Heart left ventricle (tissue), 16 donors: ENCODE measurements at regions not wholly inside any gene's neighbourhood (a gene's known extent, or its start where the extent isn't known, plus 50 kb on each side); places are given as distances from the start of the nearest gene placed in this dataset.

Experiments
- ATAC-seq, 4 donors: fragments of 200-7000 bp; cut with Tn5 transposase; one replicate each; pipeline ENCODE4 v1.9.1; 2020 to 2022; ENCODE audit warnings: moderate library complexity in 4 of 4, mild to moderate bottlenecking in 3 of 4, moderate number of reproducible peaks in 1 of 4
- DNase-seq, 5 donors: peaks; one replicate each; pipeline ENCODE4 v3.0.0-alpha.2; 2020
- H3K27ac ChIP-seq, 12 donors: fragments of 200-600 bp; sonication (generic) in 4 of 12; one replicate each; pipeline versions ENCODE4 v1.5.0 to v1.8.0; 2016 to 2022; ENCODE audit warnings: mild to moderate bottlenecking in 2 of 12
- H3K27me3 ChIP-seq, 9 donors: fragments of 200-600 bp; sonication (generic) in 2 of 9; one replicate each; pipeline versions ENCODE4 v1.5.1 to v1.8.0; 2016 to 2022; ENCODE audit warnings: mild to moderate bottlenecking in 3 of 9
- H3K36me3 ChIP-seq, 9 donors: fragments of 200-600 bp; sonication (generic) in 2 of 9; one replicate each; pipeline versions ENCODE4 v1.5.0 to v1.8.0; 2018 to 2022; ENCODE audit warnings: mild to moderate bottlenecking in 2 of 9
- H3K4me1 ChIP-seq, 12 donors: fragments of 200-600 bp; sonication (generic) in 4 of 12; one replicate each; pipeline versions ENCODE4 v1.5.0 to v1.8.0; 2016 to 2022; ENCODE audit warnings: mild to moderate bottlenecking in 3 of 12
- H3K4me3 ChIP-seq, 12 donors: fragments of 200-600 bp; sonication (generic) in 4 of 12; one replicate each; pipeline versions ENCODE4 v1.5.0 to v1.8.0; 2017 to 2022; ENCODE audit warnings: mild to moderate bottlenecking in 9 of 12, moderate library complexity in 4 of 12
- H3K9me3 ChIP-seq, 12 donors: fragments of 200-600 bp; sonication (generic) in 4 of 12; one replicate each; pipeline versions ENCODE4 v1.5.0 to v1.8.0; 2016 to 2022; ENCODE audit warnings: mild to moderate bottlenecking in 1 of 12
- POLR2A ChIP-seq, 2 donors: fragments of 450-650 bp; IDR thresholded peaks; one replicate each; pipeline ENCODE4 v1.6.1; 2017; ENCODE audit warnings: antibody characterized with exemption in 2 of 2, mild to moderate bottlenecking in 2 of 2, moderate library complexity in 2 of 2
- WGBS, 4 donors: extraction: QIAGEN DNeasy Blood & Tissue Kit in 2 of 4; methylation state at CpG; one replicate each; pipeline versions ENCODE4 v1.1.5 to v1.1.7; 2013 to 2018; 5-methylcytosine and 5-hydroxymethylcytosine counted together
- intact Hi-C, 10 donors: fragments of 100-400 bp; cut with DNase I; formaldehyde crosslinking; loops; one replicate each; pipeline versions ENCODE4 v1.11.1 to v1.14.2; 2022
- TF ChIP-seq, protein P1 (sequence below), 12 donors: fragments of 200-600 bp; sonication (generic) in 4 of 12; IDR thresholded peaks; one replicate each; pipeline versions ENCODE4 v1.5.0 to v1.8.0; 2018 to 2022; ENCODE audit warnings: antibody characterized with exemption in 12 of 12, mild to moderate bottlenecking in 5 of 12
- donor health status: ischemic (EF 13 %, LVEDD 7.1; RV severe dilation, severe dysfunction).
- donor health status: healthy with polysubstance abuse.
- donor health status: DM: no; HTN: yes; CAD: no.
- donor health status: DM: no; HTN: no; CAD: no.
- donor health status: ischemic (EF 25% LVEDD 6.9; RV normal size, moderate dysfunction).
- donor health status: ischemic (EF 25% LVEDD 5.7; RV mildly dilated, moderate dysfunction).
- donor health status: healthy.
- donor health status: DM: yes; HTN: yes; CAD: no.
- donor health status: ischemic (EF 35%, LVEDD 5.7; RV mildly dilated, moderate dysfunction).
- donor health status: nonischemic (EF 11% LVEDD 7.7; RV severe dilation, severe dysfunction).
- donor health status: DM: yes; HTN: yes; CAD: no.
- donor health status: PGD.
- donor health status: ischemic (EF 29% LVEDD 5.4; RV normal size, mild dysfunction).
- donor health status: nonischemic (EF 23%, LVEDD 6.1; RV moderate dilation, normal function).

DNA sequence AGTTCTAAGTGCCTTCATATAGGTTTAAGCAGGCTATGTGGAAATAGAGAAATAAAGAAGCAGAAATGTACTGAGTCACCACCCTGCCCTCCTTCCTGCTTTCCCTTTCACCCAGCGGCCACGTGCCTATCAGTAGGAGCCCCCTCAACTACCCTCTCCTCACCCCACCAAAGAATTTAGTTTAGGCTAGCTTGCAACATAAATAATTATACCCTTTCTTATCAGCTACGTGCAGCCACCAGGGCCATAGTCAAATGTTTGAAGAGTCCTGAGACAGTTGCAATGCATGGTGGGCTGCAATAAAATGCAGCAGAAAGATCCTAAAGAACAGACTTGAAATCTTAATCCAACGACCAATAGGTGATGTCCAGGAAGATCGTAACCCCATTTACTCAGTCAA lies 101.2 kb downstream of the RTP5 start:
- Histone ChIP-seq H3K4me3 (no peak overlapping the region), H3K4me1 (peaks cover 0 to 16% (median 0%) of the 10 kb centered on the region in 12 donors), H3K36me3 (no peaks in the 10 kb centered on the region), H3K9me3 (no peaks in the 10 kb centered on the region), H3K27me3 (peaks cover 0 to 6% (median 0%) of the 10 kb centered on the region in 9 donors), H3K27ac (no peak overlapping the region)
- ATAC-seq (no peak), DNase-seq (no peak)
- TF ChIP-seq, protein P1, sequence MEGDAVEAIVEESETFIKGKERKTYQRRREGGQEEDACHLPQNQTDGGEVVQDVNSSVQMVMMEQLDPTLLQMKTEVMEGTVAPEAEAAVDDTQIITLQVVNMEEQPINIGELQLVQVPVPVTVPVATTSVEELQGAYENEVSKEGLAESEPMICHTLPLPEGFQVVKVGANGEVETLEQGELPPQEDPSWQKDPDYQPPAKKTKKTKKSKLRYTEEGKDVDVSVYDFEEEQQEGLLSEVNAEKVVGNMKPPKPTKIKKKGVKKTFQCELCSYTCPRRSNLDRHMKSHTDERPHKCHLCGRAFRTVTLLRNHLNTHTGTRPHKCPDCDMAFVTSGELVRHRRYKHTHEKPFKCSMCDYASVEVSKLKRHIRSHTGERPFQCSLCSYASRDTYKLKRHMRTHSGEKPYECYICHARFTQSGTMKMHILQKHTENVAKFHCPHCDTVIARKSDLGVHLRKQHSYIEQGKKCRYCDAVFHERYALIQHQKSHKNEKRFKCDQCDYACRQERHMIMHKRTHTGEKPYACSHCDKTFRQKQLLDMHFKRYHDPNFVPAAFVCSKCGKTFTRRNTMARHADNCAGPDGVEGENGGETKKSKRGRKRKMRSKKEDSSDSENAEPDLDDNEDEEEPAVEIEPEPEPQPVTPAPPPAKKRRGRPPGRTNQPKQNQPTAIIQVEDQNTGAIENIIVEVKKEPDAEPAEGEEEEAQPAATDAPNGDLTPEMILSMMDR (IDR thresholded peaks at IDR 0.05) = no peak
- no peak for TF ChIP-seq POLR2A (IDR thresholded peaks at IDR 0.05)
- intact Hi-C loops = no loop called here
- WGBS, 4 donors = 77 to 83% (median 81%) methylated on average over 5 of the region's 5 CpGs

DNA sequence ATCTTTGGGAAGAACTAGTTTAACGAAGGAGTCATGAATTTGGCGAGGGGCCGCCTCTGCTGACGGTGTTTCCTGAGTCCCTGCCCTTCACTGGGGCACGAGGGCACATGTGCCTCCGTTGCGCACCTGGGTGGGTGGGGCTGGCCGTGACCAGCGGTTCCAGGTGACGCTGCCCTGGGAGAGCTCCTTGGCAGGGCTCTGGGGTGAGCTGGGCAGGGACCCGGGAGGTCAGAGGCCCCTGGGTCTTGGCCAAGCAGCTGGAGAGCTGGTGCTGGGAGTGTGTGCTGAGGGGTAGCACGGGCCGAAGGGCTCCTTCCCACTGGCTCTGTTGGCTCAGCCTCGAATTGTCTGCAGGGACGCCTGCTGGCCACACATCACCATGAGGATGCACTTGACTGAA lies 104.6 kb downstream of the RTP5 start:
- ATAC-seq = no peak
- Histone ChIP-seq H3K27me3 (no peaks in the 10 kb centered on the region), H3K4me1 (peaks cover 0 to 4% (median 0%) of the 10 kb centered on the region in 12 donors), H3K9me3 (peaks cover 0 to 10% (median 0%) of the 10 kb centered on the region in 12 donors), H3K27ac (no peak overlapping the region), H3K36me3 (no peaks in the 10 kb centered on the region), H3K4me3 (no peak overlapping the region)
- intact Hi-C loops = no loop called here
- TF ChIP-seq POLR2A (IDR thresholded peaks at IDR 0.05) = no peak
- TF ChIP-seq, protein P1 (IDR thresholded peaks at IDR 0.05) = no peak
- DNase-seq = no peak
- 89 to 97% (median 93%) methylated on average over 13 to 15 of the region's 15 CpGs for WGBS, 4 donors

- Histone ChIP-seq H3K4me3 (no peak overlapping the region), H3K27me3 (no peaks in the 10 kb centered on the region), H3K4me1 (peaks cover 0 to 4% (median 0%) of the 10 kb centered on the region in 12 donors), H3K36me3 (no peaks in the 10 kb centered on the region), H3K27ac (no peak overlapping the region), H3K9me3 (peaks cover 0 to 10% (median 0%) of the 10 kb centered on the region in 12 donors)
- intact Hi-C loops = no loop called here
- DNase-seq = no peak
- 68 to 85% (median 82%) methylated on average over 14 to 26 of the region's 26 CpGs for WGBS, 4 donors
- TF ChIP-seq POLR2A (IDR thresholded peaks at IDR 0.05) = no peak
- TF ChIP-seq, protein P1 (IDR thresholded peaks at IDR 0.05) = no peak
- no peak for ATAC-seq
These were observed 105.5 kb downstream of the RTP5 start for GRCh38 chr2:241974851-241975592.

- ATAC-seq = no peak
- H3K36me3 ChIP-seq = no peaks in the 10 kb centered on the region
- intact Hi-C loops = no loop called here
- H3K27me3 ChIP-seq = no peaks in the 10 kb centered on the region
- H3K27ac ChIP-seq = no peak overlapping the region
- 73 to 82% (median 77%) methylated on average over 9 of the region's 9 CpGs for WGBS, 4 donors
- TF ChIP-seq POLR2A (IDR thresholded peaks at IDR 0.05) = no peak
- TF ChIP-seq, protein P1 (IDR thresholded peaks at IDR 0.05) = no peak
- H3K4me1 ChIP-seq = no peaks in the 10 kb centered on the region
- H3K4me3 ChIP-seq = no peak overlapping the region
- peaks cover 0 to 10% (median 0%) of the 10 kb centered on the region in 12 donors for H3K9me3 ChIP-seq
- DNase-seq = no peak
These were observed 106.2 kb downstream of the RTP5 start for GRCh38 chr2:241975593-241976284.
